Karpas-422 (cell line): ENCODE measurements at regions not wholly inside any gene's neighbourhood (a gene's known extent, or its start where the extent isn't known, plus 50 kb on each side); places are given as distances from the start of the nearest gene placed in this dataset.

Experiments used
- DNase-seq: peaks from one replicate; pipeline ENCODE4 v3.0.0-alpha.2; 2015
- H2AFZ ChIP-seq: fragments of 200-600 bp; sonication (generic); 2 replicates; pipeline ENCODE4 v1.6.1; 2014; ENCODE audit warnings: antibody characterized with exemption, low read length, mixed read lengths
- H3K27ac ChIP-seq: fragments of 200-600 bp; sonication (generic); 2 replicates; pipeline ENCODE4 v1.5.1; 2014; ENCODE audit warnings: mild to moderate bottlenecking, low read length, moderate library complexity
- H3K27me3 ChIP-seq: fragments of 200-600 bp; sonication (generic); 2 replicates; pipeline ENCODE4 v1.6.1; 2014; ENCODE audit warnings: low read length, mixed read lengths
- H3K36me3 ChIP-seq: fragments of 200-600 bp; sonication (generic); 2 replicates; pipeline ENCODE4 v1.6.1; 2014; ENCODE audit warnings: low read length, mixed read lengths; ENCODE audit not compliant: insufficient read depth
- H3K4me1 ChIP-seq: fragments of 200-600 bp; sonication (generic); 2 replicates; pipeline ENCODE4 v1.6.1; 2014; ENCODE audit warnings: mild to moderate bottlenecking, low read length, mixed read lengths
- H3K4me2 ChIP-seq: fragments of 200-600 bp; sonication (generic); 2 replicates; pipeline ENCODE4 v1.6.1; 2014; ENCODE audit warnings: low read length, low read depth, mild to moderate bottlenecking; ENCODE audit not compliant: poor library complexity, severe bottlenecking
- H3K4me3 ChIP-seq: fragments of 200-600 bp; sonication (generic); 2 replicates; pipeline ENCODE4 v1.5.1; 2014; ENCODE audit warnings: mild to moderate bottlenecking, antibody characterized with exemption, low read length, mixed read lengths
- H3K79me2 ChIP-seq: fragments of 200-600 bp; sonication (generic); 2 replicates; pipeline ENCODE4 v1.6.1; 2014; ENCODE audit warnings: mild to moderate bottlenecking, low read length, mixed read lengths
- H3K9ac ChIP-seq: fragments of 200-600 bp; sonication (generic); 2 replicates; pipeline ENCODE4 v1.6.0; 2014; ENCODE audit warnings: low read length
- H3K9me2 ChIP-seq: fragments of 200-600 bp; sonication (generic), shearing (Covaris generic); replicated peaks from 2 replicates; pipeline ENCODE4 v1.6.0; 2014; ENCODE audit warnings: mild to moderate bottlenecking, low read length, moderate library complexity; ENCODE audit not compliant: insufficient read depth
- H3K9me3 ChIP-seq: fragments of 300-700, 200-600 bp; sonication (generic); 2 replicates; pipeline ENCODE4 v1.6.1; 2014; ENCODE audit warnings: low read length, mixed read lengths
- H4K20me1 ChIP-seq: fragments of 200-600 bp; sonication (generic); 2 replicates; pipeline ENCODE4 v1.6.1; 2014; ENCODE audit warnings: mild to moderate bottlenecking, antibody characterized with exemption, low read length, low read depth; ENCODE audit not compliant: insufficient read depth

DNA sequence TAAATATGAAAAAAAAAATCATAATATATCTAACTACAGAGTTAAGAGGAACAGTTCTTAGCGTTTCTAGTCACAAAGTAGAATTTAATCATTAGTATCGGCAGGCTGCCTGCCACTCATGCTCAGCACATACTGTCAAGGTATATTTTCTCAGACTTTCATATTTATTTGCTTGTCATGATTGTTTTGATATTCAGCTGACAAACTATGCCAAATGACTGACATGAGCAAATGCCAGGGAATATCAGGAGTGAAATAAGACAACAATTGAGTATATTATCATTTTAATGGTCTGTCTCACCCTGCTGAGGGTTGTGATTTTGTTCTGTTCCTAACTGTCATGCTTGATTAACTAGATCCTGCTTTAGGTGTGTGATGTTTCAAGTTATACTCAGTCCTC lies 395.0 kb upstream of the SPOCK3 start:
- Histone ChIP-seq H3K4me3 (no peak overlapping the region), H2AFZ (no peak overlapping the region), H3K9me3 (no peaks in the 10 kb centered on the region), H3K9ac (no peak overlapping the region), H4K20me1 (no peaks in the 10 kb centered on the region), H3K27me3 (no peaks in the 10 kb centered on the region), H3K27ac (no peak overlapping the region), H3K9me2 (no peaks in the 10 kb centered on the region), H3K4me2 (no peak overlapping the region), H3K4me1 (no peaks in the 10 kb centered on the region), H3K36me3 (no peaks in the 10 kb centered on the region), H3K79me2 (no peaks in the 10 kb centered on the region)
- DNase-seq = no peak

DNA sequence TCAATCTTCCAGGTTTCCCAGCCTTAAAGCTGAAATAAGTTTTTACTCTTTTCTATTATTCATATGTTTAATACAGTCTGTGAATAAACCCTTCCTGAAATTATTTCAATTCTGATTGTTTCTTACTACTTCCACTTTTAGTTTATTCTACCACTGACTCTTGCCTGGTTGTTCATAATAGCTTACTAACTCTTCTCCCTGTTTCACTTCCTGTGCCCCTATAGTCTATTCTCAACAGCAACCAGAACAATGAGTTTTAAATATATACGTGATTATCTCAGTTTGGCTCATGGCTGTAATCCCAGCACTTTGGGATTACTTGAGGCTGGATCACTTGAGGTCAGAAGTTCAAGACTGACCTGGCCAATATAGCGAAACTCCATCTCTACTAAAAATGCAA lies 408.0 kb upstream of the SPOCK3 start:
- Histone ChIP-seq H3K36me3 (no peaks in the 10 kb centered on the region), H4K20me1 (no peaks in the 10 kb centered on the region), H3K4me1 (no peaks in the 10 kb centered on the region), H2AFZ (no peak overlapping the region), H3K27me3 (no peaks in the 10 kb centered on the region), H3K4me2 (no peak overlapping the region), H3K79me2 (no peaks in the 10 kb centered on the region), H3K9ac (no peak overlapping the region), H3K9me2 (no peaks in the 10 kb centered on the region), H3K27ac (no peak overlapping the region), H3K4me3 (no peak overlapping the region), H3K9me3 (no peaks in the 10 kb centered on the region)
- no peak for DNase-seq

DNA sequence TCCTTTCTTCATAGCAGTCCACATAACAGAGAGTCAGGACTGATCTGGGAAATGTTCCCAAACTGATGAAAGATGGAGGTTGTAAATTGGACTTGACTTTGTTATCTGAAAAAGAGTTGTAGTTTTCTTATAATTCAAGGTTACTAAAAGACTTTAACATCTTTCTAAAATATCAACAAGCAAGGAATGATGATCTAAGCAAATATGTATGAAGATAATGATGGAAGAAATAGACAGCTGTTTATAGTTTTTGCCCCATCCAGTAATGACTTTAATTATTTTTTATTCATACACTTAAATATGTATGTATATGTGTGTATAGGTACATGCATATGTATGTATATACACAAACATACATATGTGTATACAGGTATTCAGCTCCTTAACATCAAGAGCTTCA lies 411.1 kb upstream of the SPOCK3 start:
- Histone ChIP-seq H3K4me1 (no peaks in the 10 kb centered on the region), H4K20me1 (no peaks in the 10 kb centered on the region), H3K27ac (no peak overlapping the region), H3K9ac (no peak overlapping the region), H3K4me3 (no peak overlapping the region), H3K36me3 (no peaks in the 10 kb centered on the region), H3K4me2 (no peak overlapping the region), H3K9me2 (no peaks in the 10 kb centered on the region), H3K79me2 (no peaks in the 10 kb centered on the region), H3K9me3 (no peaks in the 10 kb centered on the region), H2AFZ (no peak overlapping the region), H3K27me3 (no peaks in the 10 kb centered on the region)
- DNase-seq = no peak

DNA sequence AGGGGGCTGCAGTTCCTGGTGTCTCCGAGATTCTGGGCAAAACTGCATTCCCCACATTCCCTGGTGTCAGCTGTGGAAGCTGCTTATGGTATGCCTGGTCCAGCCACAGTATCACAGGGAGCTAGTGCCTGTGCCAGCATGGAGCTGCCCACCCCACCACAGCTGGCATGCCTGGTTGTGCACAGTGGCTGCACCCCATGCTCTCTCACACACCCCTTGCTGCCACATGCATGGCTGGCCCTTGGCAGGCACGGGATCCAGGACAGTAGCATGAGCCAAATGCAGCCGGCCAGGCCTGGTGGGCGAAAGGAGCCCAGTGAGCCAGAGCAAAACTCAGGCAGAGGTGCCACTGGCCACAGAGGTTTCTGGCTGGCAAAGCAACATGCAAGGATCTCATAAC lies 418.0 kb upstream of the SPOCK3 start:
- Histone ChIP-seq H4K20me1 (no peaks in the 10 kb centered on the region), H3K9ac (no peak overlapping the region), H2AFZ (no peak overlapping the region), H3K79me2 (no peaks in the 10 kb centered on the region), H3K9me2 (no peaks in the 10 kb centered on the region), H3K36me3 (no peaks in the 10 kb centered on the region), H3K4me2 (no peak overlapping the region), H3K4me1 (no peaks in the 10 kb centered on the region), H3K9me3 (no peaks in the 10 kb centered on the region), H3K27me3 (no peaks in the 10 kb centered on the region), H3K4me3 (no peak overlapping the region), H3K27ac (no peak overlapping the region)
- no peak for DNase-seq

DNA sequence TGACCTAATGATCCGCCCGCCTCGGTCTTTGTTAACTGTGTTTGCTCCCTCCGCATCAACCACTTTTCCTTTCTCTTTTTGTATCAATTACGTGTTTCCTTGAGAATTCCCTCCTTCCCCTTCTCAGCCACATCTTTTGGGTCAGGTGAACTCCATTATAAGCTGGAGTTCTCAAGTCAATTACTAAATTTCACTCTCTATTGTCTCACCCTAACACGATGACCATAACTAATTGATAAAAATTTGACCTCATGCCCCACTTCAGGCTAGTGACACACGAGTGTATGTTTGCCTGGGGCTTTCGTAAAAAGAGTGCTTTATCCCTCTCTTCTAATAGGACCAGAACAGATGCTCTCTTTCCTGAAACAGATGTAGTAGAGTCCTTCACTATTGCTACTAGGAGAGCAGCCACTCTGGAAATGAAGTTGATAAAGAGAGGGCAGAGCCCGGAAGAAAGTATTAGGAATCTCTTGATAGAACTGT lies 403.6 kb upstream of the ANXA10 start:
- Histone ChIP-seq H3K4me3 (no peak overlapping the region), H3K79me2 (no peaks in the 10 kb centered on the region), H3K4me2 (no peak overlapping the region), H3K9me2 (no peaks in the 10 kb centered on the region), H3K9me3 (no peaks in the 10 kb centered on the region), H3K27me3 (no peaks in the 10 kb centered on the region), H3K36me3 (no peaks in the 10 kb centered on the region), H3K4me1 (no peaks in the 10 kb centered on the region), H3K9ac (no peak overlapping the region), H3K27ac (no peak overlapping the region), H4K20me1 (no peaks in the 10 kb centered on the region), H2AFZ (no peak overlapping the region)
- DNase-seq = no peak

DNA sequence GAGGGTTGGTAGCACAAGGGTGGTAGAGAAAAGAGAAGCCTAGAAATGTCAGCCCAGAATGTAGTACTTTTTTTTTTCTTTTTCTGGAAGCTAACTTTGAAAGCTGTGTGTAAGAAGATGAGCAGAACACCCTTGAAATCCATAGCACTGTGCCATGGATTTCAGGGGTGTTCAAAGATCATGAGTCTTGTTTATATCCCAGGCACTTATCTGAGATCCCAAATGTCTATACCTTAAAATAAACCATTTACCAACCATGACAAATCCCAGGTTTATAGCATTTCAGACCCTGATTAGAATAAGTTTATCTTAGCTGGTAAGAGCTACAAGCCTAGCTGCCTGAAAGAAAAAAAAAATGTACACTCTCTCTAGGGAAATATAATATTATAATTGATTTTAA lies 389.9 kb upstream of the ANXA10 start:
- H3K9ac ChIP-seq = no peak overlapping the region
- no peaks in the 10 kb centered on the region for H3K4me1 ChIP-seq
- H3K4me2 ChIP-seq = no peak overlapping the region
- H3K79me2 ChIP-seq = no peaks in the 10 kb centered on the region
- no peak overlapping the region for H3K4me3 ChIP-seq
- no peak overlapping the region for H2AFZ ChIP-seq
- H4K20me1 ChIP-seq = no peaks in the 10 kb centered on the region
- H3K9me2 ChIP-seq = no peaks in the 10 kb centered on the region
- no peaks in the 10 kb centered on the region for H3K9me3 ChIP-seq
- no peaks in the 10 kb centered on the region for H3K27me3 ChIP-seq
- H3K27ac ChIP-seq = no peak overlapping the region
- no peaks in the 10 kb centered on the region for H3K36me3 ChIP-seq
- DNase-seq = no peak

DNA sequence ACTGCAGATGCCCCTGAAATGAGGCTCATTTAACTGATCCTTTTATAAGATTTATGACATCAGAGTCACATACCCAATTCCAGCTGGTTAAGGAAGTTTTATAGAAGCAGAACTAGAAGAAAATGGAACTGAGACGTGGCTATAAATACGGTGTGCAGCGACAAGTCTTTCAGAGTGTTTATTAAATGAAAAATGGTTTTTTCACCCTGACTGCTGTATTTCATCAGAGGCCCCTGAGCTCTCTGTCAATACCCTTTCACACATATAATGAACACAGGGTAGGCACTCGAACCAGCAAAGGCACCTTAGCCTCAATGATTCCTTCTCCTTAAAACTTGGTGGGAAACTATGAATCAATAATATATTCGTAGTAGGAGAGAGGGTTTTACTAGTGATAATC lies 380.8 kb upstream of the ANXA10 start:
- Histone ChIP-seq H4K20me1 (no peaks in the 10 kb centered on the region), H3K4me1 (no peaks in the 10 kb centered on the region), H3K36me3 (no peaks in the 10 kb centered on the region), H3K27ac (no peak overlapping the region), H3K9me3 (no peaks in the 10 kb centered on the region), H3K4me2 (no peak overlapping the region), H2AFZ (no peak overlapping the region), H3K79me2 (no peaks in the 10 kb centered on the region), H3K9ac (no peak overlapping the region), H3K9me2 (no peaks in the 10 kb centered on the region), H3K27me3 (no peaks in the 10 kb centered on the region), H3K4me3 (no peak overlapping the region)
- DNase-seq = no peak

DNA sequence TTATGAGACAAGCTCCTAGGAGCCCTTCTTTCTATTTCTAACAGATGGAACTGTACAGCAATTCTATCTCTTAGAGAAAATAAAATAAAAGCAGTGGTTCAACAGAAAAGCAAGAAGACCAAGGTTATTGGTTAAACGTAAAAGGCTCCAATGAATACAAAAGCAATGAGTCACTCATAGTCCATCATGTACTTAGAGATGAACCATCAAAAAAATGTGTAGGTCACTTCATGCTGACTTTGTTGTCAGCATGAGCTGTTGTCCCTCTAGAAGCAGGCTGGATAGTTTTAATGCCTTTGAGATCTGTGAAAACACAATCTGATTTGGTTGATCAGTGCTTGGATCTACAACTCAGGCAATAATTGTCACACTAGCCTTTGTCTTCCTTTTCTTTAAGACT lies 378.6 kb upstream of the ANXA10 start:
- H3K4me1 ChIP-seq = no peaks in the 10 kb centered on the region
- H3K9me2 ChIP-seq = no peaks in the 10 kb centered on the region
- DNase-seq = no peak
- H3K4me3 ChIP-seq = no peak overlapping the region
- no peaks in the 10 kb centered on the region for H3K36me3 ChIP-seq
- H3K79me2 ChIP-seq = no peaks in the 10 kb centered on the region
- H3K9me3 ChIP-seq = no peaks in the 10 kb centered on the region
- H3K9ac ChIP-seq = no peak overlapping the region
- H3K27me3 ChIP-seq = no peaks in the 10 kb centered on the region
- no peak overlapping the region for H3K4me2 ChIP-seq
- H2AFZ ChIP-seq = no peak overlapping the region
- no peaks in the 10 kb centered on the region for H4K20me1 ChIP-seq
- H3K27ac ChIP-seq = no peak overlapping the region

DNA sequence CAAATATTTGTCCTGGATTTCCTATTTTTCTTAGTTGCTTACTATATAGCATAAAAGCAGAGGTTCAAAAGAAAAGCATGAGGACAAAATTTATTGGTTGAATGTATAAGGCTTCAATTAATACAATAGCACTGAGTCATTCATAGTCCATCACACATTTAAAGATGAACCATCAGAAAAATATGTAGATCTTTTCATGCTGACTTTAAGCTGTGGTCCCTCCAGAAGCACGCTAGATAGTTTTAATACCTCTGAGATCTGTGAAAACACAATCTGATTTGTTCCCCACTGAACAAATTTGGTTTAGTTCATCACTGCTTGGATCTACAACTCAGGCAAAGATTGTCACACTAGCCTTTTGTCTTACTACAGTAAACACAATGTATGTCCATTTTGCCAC lies 377.2 kb upstream of the ANXA10 start:
- Histone ChIP-seq H3K9me3 (no peaks in the 10 kb centered on the region), H3K4me3 (no peak overlapping the region), H3K9ac (no peak overlapping the region), H3K4me1 (no peaks in the 10 kb centered on the region), H3K27ac (no peak overlapping the region), H4K20me1 (no peaks in the 10 kb centered on the region), H3K9me2 (no peaks in the 10 kb centered on the region), H2AFZ (no peak overlapping the region), H3K27me3 (no peaks in the 10 kb centered on the region), H3K4me2 (no peak overlapping the region), H3K79me2 (no peaks in the 10 kb centered on the region), H3K36me3 (no peaks in the 10 kb centered on the region)
- DNase-seq = no peak
